ENCODE measurements at regions not wholly inside any gene's neighbourhood (a gene's known extent, or its start where the extent isn't known, plus 50 kb on each side); places are given as distances from the start of the nearest gene placed in this dataset.
"Not testable (repeated sequence)": the region's sequence is repeated elsewhere in the genome, so short reads cannot be mapped to it uniquely, and the experiment has no call there.

- H3K4me3 ChIP-seq (ENCODE audit: low read depth, low read length), result no peak overlapping the region
- TF ChIP-seq MYC (IDR thresholded peaks at IDR 0.05; ENCODE audit: low read depth, low read length), result no peak
- TF ChIP-seq, protein P1, sequence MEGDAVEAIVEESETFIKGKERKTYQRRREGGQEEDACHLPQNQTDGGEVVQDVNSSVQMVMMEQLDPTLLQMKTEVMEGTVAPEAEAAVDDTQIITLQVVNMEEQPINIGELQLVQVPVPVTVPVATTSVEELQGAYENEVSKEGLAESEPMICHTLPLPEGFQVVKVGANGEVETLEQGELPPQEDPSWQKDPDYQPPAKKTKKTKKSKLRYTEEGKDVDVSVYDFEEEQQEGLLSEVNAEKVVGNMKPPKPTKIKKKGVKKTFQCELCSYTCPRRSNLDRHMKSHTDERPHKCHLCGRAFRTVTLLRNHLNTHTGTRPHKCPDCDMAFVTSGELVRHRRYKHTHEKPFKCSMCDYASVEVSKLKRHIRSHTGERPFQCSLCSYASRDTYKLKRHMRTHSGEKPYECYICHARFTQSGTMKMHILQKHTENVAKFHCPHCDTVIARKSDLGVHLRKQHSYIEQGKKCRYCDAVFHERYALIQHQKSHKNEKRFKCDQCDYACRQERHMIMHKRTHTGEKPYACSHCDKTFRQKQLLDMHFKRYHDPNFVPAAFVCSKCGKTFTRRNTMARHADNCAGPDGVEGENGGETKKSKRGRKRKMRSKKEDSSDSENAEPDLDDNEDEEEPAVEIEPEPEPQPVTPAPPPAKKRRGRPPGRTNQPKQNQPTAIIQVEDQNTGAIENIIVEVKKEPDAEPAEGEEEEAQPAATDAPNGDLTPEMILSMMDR (IDR thresholded peaks at IDR 0.05; ENCODE audit: low read depth, low read length), result no peak
- no peak for TF ChIP-seq MAX (IDR thresholded peaks at IDR 0.05; ENCODE audit: low read depth, low read length)
- no peak for TF ChIP-seq POLR2A (IDR thresholded peaks at IDR 0.05; ENCODE audit: extremely low read depth, insufficient read length)
- DNase-seq (ENCODE audit: low read depth), result no peak
Observed at GRCh38 chr13:34174671-34175145, 356.8 kb downstream of the RFC3 start.

DNA sequence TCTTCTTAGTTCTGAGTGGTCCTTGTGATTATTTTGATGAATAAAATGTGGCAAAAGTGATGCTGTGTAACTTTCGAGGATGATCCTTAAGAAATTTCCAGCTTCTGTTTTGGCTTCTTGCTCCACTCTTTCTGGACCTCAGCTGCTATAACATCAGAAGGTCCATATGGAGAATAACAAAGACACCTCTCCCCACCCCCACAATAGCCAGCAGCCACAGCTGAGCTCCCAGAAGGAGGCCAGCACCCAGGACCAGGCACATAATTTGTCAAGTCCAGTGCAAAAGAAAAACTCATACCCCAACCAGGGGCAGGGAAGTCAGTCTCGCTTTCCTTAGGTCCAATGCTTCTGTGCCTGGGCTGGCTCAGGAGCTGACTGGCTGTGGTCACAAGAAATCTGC is 357.6 kb downstream of the RFC3 start:
- no peak for TF ChIP-seq MYC (IDR thresholded peaks at IDR 0.05; ENCODE audit: low read depth, low read length)
- TF ChIP-seq MAX (IDR thresholded peaks at IDR 0.05; ENCODE audit: low read depth, low read length), result no peak
- TF ChIP-seq, protein P1 (IDR thresholded peaks at IDR 0.05; ENCODE audit: low read depth, low read length), result no peak
- TF ChIP-seq POLR2A (IDR thresholded peaks at IDR 0.05; ENCODE audit: extremely low read depth, insufficient read length), result no peak
- H3K4me3 ChIP-seq (ENCODE audit: low read depth, low read length), result no peak overlapping the region
- DNase-seq (ENCODE audit: low read depth), result no peak

- no peak for TF ChIP-seq POLR2A (IDR thresholded peaks at IDR 0.05; ENCODE audit: extremely low read depth, insufficient read length)
- TF ChIP-seq, protein P1 (IDR thresholded peaks at IDR 0.05; ENCODE audit: low read depth, low read length), result no peak
- TF ChIP-seq MYC (IDR thresholded peaks at IDR 0.05; ENCODE audit: low read depth, low read length), result no peak
- TF ChIP-seq MAX (IDR thresholded peaks at IDR 0.05; ENCODE audit: low read depth, low read length), result no peak
- DNase-seq (ENCODE audit: low read depth), result no peak
- no peak overlapping the region for H3K4me3 ChIP-seq (ENCODE audit: low read depth, low read length)
Observed at GRCh38 chr13:34176633-34177032, 358.7 kb downstream of the RFC3 start.

- DNase-seq (ENCODE audit: low read depth), result no peak
- TF ChIP-seq MYC (IDR thresholded peaks at IDR 0.05; ENCODE audit: low read depth, low read length), result no peak
- no peak for TF ChIP-seq POLR2A (IDR thresholded peaks at IDR 0.05; ENCODE audit: extremely low read depth, insufficient read length)
- TF ChIP-seq, protein P1 (IDR thresholded peaks at IDR 0.05; ENCODE audit: low read depth, low read length), result no peak
- TF ChIP-seq MAX (IDR thresholded peaks at IDR 0.05; ENCODE audit: low read depth, low read length), result no peak
- H3K4me3 ChIP-seq (ENCODE audit: low read depth, low read length), result no peak overlapping the region
Observed at GRCh38 chr13:34179481-34179880, 361.5 kb downstream of the RFC3 start.

GRCh38 chr13:34179927-34180326 is 362.0 kb downstream of the RFC3 start:
- H3K4me3 ChIP-seq (ENCODE audit: low read depth, low read length), result no peak overlapping the region
- TF ChIP-seq, protein P1 (IDR thresholded peaks at IDR 0.05; ENCODE audit: low read depth, low read length), result no peak
- no peak for TF ChIP-seq MYC (IDR thresholded peaks at IDR 0.05; ENCODE audit: low read depth, low read length)
- no peak for TF ChIP-seq POLR2A (IDR thresholded peaks at IDR 0.05; ENCODE audit: extremely low read depth, insufficient read length)
- DNase-seq (ENCODE audit: low read depth), result no peak

- DNase-seq (ENCODE audit: low read depth); H3K4me3 ChIP-seq (ENCODE audit: low read depth, low read length): not testable (repeated sequence)
Observed at GRCh38 chr13:34181256-34181655, 363.3 kb downstream of the RFC3 start.
